ENCODE measurements at regions not wholly inside any gene's neighbourhood (a gene's known extent, or its start where the extent isn't known, plus 50 kb on each side); places are given as distances from the start of the nearest gene placed in this dataset.

- ChIA-PET POLR2A (ENCODE audit: partially characterized antibody) (no interaction called here), CTCF (ENCODE audit: partially characterized antibody) (interaction anchor here (1.3 to 9.5 kb wide), 2 partner anchors 27 to 69 kb away, joined by 3 to 120 read pairs; no protein-coding TSS in a partner anchor)
- Histone ChIP-seq H3K79me1 (ENCODE audit: low read depth, low read length) (no peaks in the 10 kb centered on the region), H3K23me2 (ENCODE audit: low read depth, low read length) (no peaks in the 10 kb centered on the region), H3K4ac (replicated peaks; ENCODE audit: insufficient read length, low read depth, low read length) (no peak overlapping the region), H2BK5ac (ENCODE audit: low read depth, low read length) (no peak overlapping the region), H3K23ac (ENCODE audit: insufficient read length) (no peak overlapping the region), H3K27ac (ENCODE audit: low read depth, low read length) (no peak overlapping the region), H2BK20ac (ENCODE audit: low read length) (no peak overlapping the region), H2AK5ac (ENCODE audit: low read depth, low read length) (no peak overlapping the region), H2AFZ (ENCODE audit: low read length) (no peak overlapping the region), H3K27me3 (replicated peaks in 1 of 4; ENCODE audit: control insufficient read depth in 3 of 4, extremely low read depth in 1 of 4, insufficient read depth in 3 of 4, low read length in 3 of 4) (no peaks in the 10 kb centered on the region), H4K5ac (ENCODE audit: insufficient read length, low read depth, low read length) (no peak overlapping the region), H3K36me3 (ENCODE audit: control insufficient read depth in 2 of 4, insufficient read depth in 4 of 4, low read length in 3 of 4) (no peaks in the 10 kb centered on the region), H4K91ac (replicated peaks; ENCODE audit: insufficient read length, low read length) (no peak overlapping the region), H3K4me3 (ENCODE audit: extremely low read depth in 1 of 4, insufficient read depth in 2 of 4, low read depth in 3 of 4, low read length in 4 of 4) (no peak overlapping the region), H3K18ac (ENCODE audit: extremely low read depth, low read length) (no peak overlapping the region), H2BK15ac (ENCODE audit: low read length) (no peak overlapping the region), H3K14ac (ENCODE audit: insufficient read length) (no peak overlapping the region), H2BK120ac (replicated peaks; ENCODE audit: low read depth, low read length) (no peak overlapping the region), H3K56ac (replicated peaks; ENCODE audit: insufficient read length, low read depth, low read length) (no peak overlapping the region), H4K20me1 (replicated peaks in 1 of 2; ENCODE audit: control insufficient read depth in 1 of 2, insufficient read depth in 2 of 2, low read length in 2 of 2) (no peaks in the 10 kb centered on the region), H4K8ac (ENCODE audit: extremely low read depth, insufficient read depth, low read length) (no peak overlapping the region), H3K79me2 (ENCODE audit: control insufficient read depth in 1 of 2, insufficient read depth in 2 of 2, low read length in 2 of 2) (no peaks in the 10 kb centered on the region), H3K9ac (replicated peaks in 1 of 4; ENCODE audit: extremely low read depth in 1 of 4, low read depth in 3 of 4, low read length in 3 of 4) (no peak overlapping the region), H3K9me3 (ENCODE audit: insufficient read depth in 2 of 2, low read depth in 1 of 2, low read length in 1 of 2) (no peaks in the 10 kb centered on the region), H3K4me1 (replicated peaks in 1 of 4; ENCODE audit: control insufficient read depth in 3 of 4, insufficient read depth in 4 of 4, low read length in 3 of 4) (peaks cover 0 to 3% (median 0%) of the 10 kb centered on the region in 4 experiments; a peak in 1 of 7 replicates), H2BK12ac (ENCODE audit: low read depth, low read length) (no peak overlapping the region), H3K4me2 (ENCODE audit: insufficient read depth in 1 of 2, low read depth in 2 of 2, low read length in 2 of 2) (no peak overlapping the region)
- 96% methylated on average over 4 of the region's 4 CpGs; no CpG with 5 or more reads in 1 of the 2 experiments for WGBS, 2 experiments (ENCODE audit: extremely low coverage in 1 of 2, insufficient coverage in 1 of 2, insufficient read length in 1 of 2, insufficient replicate concordance in 2 of 2, low coverage in 1 of 2, low lambda C conversion rate in 2 of 2, missing lambda C conversion rate in 1 of 2)
- FAIRE-seq (no peak), DNase-seq (ENCODE audit: low read depth in 1 of 2, low spot score in 2 of 2) (no peak)
- TF ChIP-seq CREB1 (IDR thresholded peaks at IDR 0.05) (no peak), POLR2AphosphoS5 (IDR thresholded peaks at IDR 0.05; ENCODE audit: low read depth, low read length) (no peak)
Observed at GRCh38 chr4:147088146-147088545, 142.5 kb upstream of the TTC29 start.
